ENCODE measurements at regions not wholly inside any gene's neighbourhood (a gene's known extent, or its start where the extent isn't known, plus 50 kb on each side); places are given as distances from the start of the nearest gene placed in this dataset.

- Histone ChIP-seq H3K36me3 (no peaks in the 10 kb centered on the region), H3K4me3 (no peak overlapping the region), H3K27ac (no peak overlapping the region), H3K27me3 (replicated peaks in 1 of 7) (no peaks in the 10 kb centered on the region), H3K9me3 (peaks cover 0 to 9% (median 0%) of the 10 kb centered on the region in 8 donors), H3K4me1 (no peaks in the 10 kb centered on the region)
- 76 to 98% (median 91%) methylated on average over 2 of the region's 2 CpGs for WGBS, 5 donors
- TF ChIP-seq CTCF (IDR thresholded peaks at IDR 0.05 in 8 of 11, conservative IDR thresholded peaks at IDR 0.05 in 3 of 11) (no peak), POLR2AphosphoS5 (IDR thresholded peaks at IDR 0.05) (no peak), POLR2A (IDR thresholded peaks at IDR 0.05) (no peak)
- intact Hi-C loops (cut with DNase I; ENCODE audit: low total_unique reads) = no loop called here
- DNase-seq = no peak
These were observed 666.9 kb downstream of the XIRP2 start for GRCh38 chr2:167555098-167555720.

DNA sequence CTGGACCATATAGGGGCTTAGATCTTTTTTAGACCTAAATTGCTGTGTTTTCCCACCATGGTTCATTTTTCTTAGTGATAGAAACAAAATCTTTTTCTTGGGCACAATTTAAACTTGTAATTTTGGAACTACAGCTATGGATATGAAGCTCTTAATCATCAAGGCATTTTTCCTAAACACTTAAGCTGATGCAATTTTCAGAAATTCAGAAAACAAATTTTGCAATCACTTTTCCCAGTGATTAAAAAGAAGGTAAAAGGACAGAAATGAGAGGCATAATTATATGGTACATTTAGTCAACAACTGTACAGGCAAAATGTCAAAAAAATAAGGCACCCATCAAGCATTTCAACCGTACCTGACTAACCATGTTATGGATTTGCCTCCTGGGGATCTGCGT lies 665.4 kb downstream of the XIRP2 start:
- no peak for TF ChIP-seq POLR2A (IDR thresholded peaks at IDR 0.05)
- no peak for TF ChIP-seq CTCF (IDR thresholded peaks at IDR 0.05 in 8 of 11, conservative IDR thresholded peaks at IDR 0.05 in 3 of 11)
- TF ChIP-seq POLR2AphosphoS5 (IDR thresholded peaks at IDR 0.05) = no peak
- H3K9me3 ChIP-seq = peaks cover 0 to 9% (median 0%) of the 10 kb centered on the region in 8 donors
- intact Hi-C loops (cut with DNase I; ENCODE audit: low total_unique reads) = no loop called here
- 90 to 93% (median 92%) methylated on average over 2 of the region's 2 CpGs for WGBS, 5 donors
- H3K36me3 ChIP-seq = no peaks in the 10 kb centered on the region
- H3K27ac ChIP-seq = no peak overlapping the region
- H3K27me3 ChIP-seq (replicated peaks in 1 of 7) = no peaks in the 10 kb centered on the region
- no peak for DNase-seq
- H3K4me1 ChIP-seq = no peaks in the 10 kb centered on the region
- no peak overlapping the region for H3K4me3 ChIP-seq

DNA sequence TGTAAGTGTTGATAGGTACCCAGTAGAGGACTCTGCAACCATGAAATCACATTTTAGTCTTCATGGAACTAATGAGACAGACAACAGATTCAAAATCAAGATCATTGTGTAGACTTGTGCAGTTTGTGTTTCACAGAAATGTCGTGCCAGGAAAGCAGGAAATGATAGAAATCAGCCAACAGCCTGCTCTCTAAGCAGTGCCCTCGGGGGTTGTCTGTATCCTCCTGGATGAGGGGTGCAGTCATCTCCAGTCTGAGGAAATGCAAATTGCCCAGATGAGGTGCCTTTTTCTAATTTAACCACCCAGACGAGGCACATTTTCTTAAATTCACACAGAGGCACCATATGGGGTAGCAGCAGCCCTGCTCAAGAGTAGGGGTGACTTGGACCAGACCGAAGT lies 663.1 kb downstream of the XIRP2 start:
- Histone ChIP-seq H3K27ac (no peak overlapping the region), H3K9me3 (no peaks in the 10 kb centered on the region), H3K4me1 (no peaks in the 10 kb centered on the region), H3K4me3 (no peak overlapping the region), H3K36me3 (no peaks in the 10 kb centered on the region), H3K27me3 (replicated peaks in 1 of 7) (no peaks in the 10 kb centered on the region)
- no peak for DNase-seq
- intact Hi-C loops (cut with DNase I; ENCODE audit: low total_unique reads) = no loop called here
- TF ChIP-seq POLR2AphosphoS5 (IDR thresholded peaks at IDR 0.05) = no peak
- no peak for TF ChIP-seq POLR2A (IDR thresholded peaks at IDR 0.05)
- TF ChIP-seq CTCF (IDR thresholded peaks at IDR 0.05 in 8 of 11, conservative IDR thresholded peaks at IDR 0.05 in 3 of 11) = no peak
- WGBS, 5 donors = 46 to 60% (median 56%) methylated on average over 4 of the region's 4 CpGs

GRCh38 chr2:167550448-167550847 lies 662.2 kb downstream of the XIRP2 start:
- WGBS, 5 donors = 70 to 90% (median 79%) methylated on average over 1 of the region's 1 CpG
- Histone ChIP-seq H3K27ac (no peak overlapping the region), H3K4me1 (no peaks in the 10 kb centered on the region), H3K9me3 (no peaks in the 10 kb centered on the region), H3K36me3 (no peaks in the 10 kb centered on the region), H3K4me3 (no peak overlapping the region), H3K27me3 (replicated peaks in 1 of 7) (no peaks in the 10 kb centered on the region)
- intact Hi-C loops (cut with DNase I; ENCODE audit: low total_unique reads) = no loop called here
- TF ChIP-seq POLR2AphosphoS5 (IDR thresholded peaks at IDR 0.05) = no peak
- TF ChIP-seq POLR2A (IDR thresholded peaks at IDR 0.05) = no peak
- no peak for TF ChIP-seq CTCF (IDR thresholded peaks at IDR 0.05 in 8 of 11, conservative IDR thresholded peaks at IDR 0.05 in 3 of 11)
- DNase-seq = no peak
